RWPE2 (cell line): ENCODE measurements at regions not wholly inside any gene's neighbourhood (a gene's known extent, or its start where the extent isn't known, plus 50 kb on each side); places are given as distances from the start of the nearest gene placed in this dataset.

Experiments
- ATAC-seq: fragments of 200-7000 bp; cut with Tn5 transposase; 3 replicates; pipeline ENCODE4 v1.9.1; 2021; ENCODE audit warnings: low read depth
- DNase-seq: peaks from one replicate; pipeline ENCODE4 v3.0.0-alpha.2; 2020; ENCODE audit warnings: low spot score
- H3K27ac ChIP-seq: fragments of 450-650 bp; 2 replicates; pipeline ENCODE4 v1.5.1; 2017; ENCODE audit warnings: mild to moderate bottlenecking; ENCODE audit not compliant: poor library complexity, severe bottlenecking
- H3K27me3 ChIP-seq: fragments of 250-450 bp; sonication (Bioruptor Pico); 2 replicates; pipeline ENCODE4 v1.5.1; 2021; ENCODE audit warnings: mild to moderate bottlenecking, moderate library complexity; ENCODE audit not compliant: insufficient read depth, poor library complexity, severe bottlenecking
- H3K36me3 ChIP-seq: fragments of 250-450 bp; sonication (Bioruptor Pico); 2 replicates; pipeline ENCODE4 v1.5.1; 2020; ENCODE audit warnings: low read depth, mild to moderate bottlenecking, moderate library complexity
- H3K4me1 ChIP-seq: fragments of 250-450 bp; sonication (Bioruptor Pico); 2 replicates; pipeline ENCODE4 v1.5.1; 2021; ENCODE audit warnings: mild to moderate bottlenecking, moderate library complexity; ENCODE audit not compliant: insufficient read depth, poor library complexity, severe bottlenecking
- H3K4me3 ChIP-seq: fragments of 250-450 bp; sonication (Bioruptor Pico); 2 replicates; pipeline ENCODE4 v1.5.1; 2021; ENCODE audit warnings: mild to moderate bottlenecking, moderate library complexity; ENCODE audit not compliant: severe bottlenecking
- H3K9me3 ChIP-seq: fragments of 250-450 bp; sonication (Bioruptor Pico); 2 replicates; pipeline ENCODE4 v1.5.1; 2021; ENCODE audit warnings: mild to moderate bottlenecking, moderate library complexity; ENCODE audit not compliant: severe bottlenecking
- CTCF ChIP-seq: fragments of 450-650 bp; IDR thresholded peaks from one replicate; pipeline ENCODE4 v1.5.1; 2017; ENCODE audit warnings: mild to moderate bottlenecking, moderate library complexity; ENCODE audit not compliant: poor library complexity, severe bottlenecking

- Histone ChIP-seq H3K4me3 (no peak overlapping the region), H3K27me3 (no peaks in the 10 kb centered on the region), H3K27ac (no peak overlapping the region), H3K9me3 (no peaks in the 10 kb centered on the region), H3K4me1 (no peaks in the 10 kb centered on the region), H3K36me3 (no peaks in the 10 kb centered on the region)
- no peak for TF ChIP-seq CTCF
- ATAC-seq (no peak), DNase-seq (no peak)
These were observed 87.1 kb upstream of the USP9X start for GRCh38 chrX:40998123-40998522.

GRCh38 chrX:41001327-41001726 lies 83.9 kb upstream of the USP9X start:
- H3K27me3 ChIP-seq = no peaks in the 10 kb centered on the region
- no peaks in the 10 kb centered on the region for H3K36me3 ChIP-seq
- H3K4me1 ChIP-seq = no peaks in the 10 kb centered on the region
- DNase-seq = no peak
- no peak overlapping the region for H3K27ac ChIP-seq
- no peak for ATAC-seq
- no peak overlapping the region for H3K4me3 ChIP-seq
- TF ChIP-seq CTCF = no peak
- no peaks in the 10 kb centered on the region for H3K9me3 ChIP-seq

GRCh38 chrX:41002026-41002425 lies 83.2 kb upstream of the USP9X start:
- Histone ChIP-seq H3K27ac (no peak overlapping the region), H3K36me3 (no peaks in the 10 kb centered on the region), H3K9me3 (no peaks in the 10 kb centered on the region), H3K27me3 (no peaks in the 10 kb centered on the region), H3K4me1 (no peaks in the 10 kb centered on the region), H3K4me3 (no peak overlapping the region)
- no peak for TF ChIP-seq CTCF
- ATAC-seq = no peak
- no peak for DNase-seq

GRCh38 chrX:41003506-41004270 lies 81.6 kb upstream of the USP9X start:
- H3K27me3 ChIP-seq = no peaks in the 10 kb centered on the region
- no peaks in the 10 kb centered on the region for H3K4me1 ChIP-seq
- DNase-seq (no peak), ATAC-seq (no peak)
- no peak overlapping the region for H3K27ac ChIP-seq
- no peak overlapping the region for H3K4me3 ChIP-seq
- no peak for TF ChIP-seq CTCF
- H3K36me3 ChIP-seq = no peaks in the 10 kb centered on the region
- no peaks in the 10 kb centered on the region for H3K9me3 ChIP-seq

- Histone ChIP-seq H3K9me3 (no peaks in the 10 kb centered on the region), H3K27ac (no peak overlapping the region), H3K36me3 (no peaks in the 10 kb centered on the region), H3K4me1 (peaks cover 2% of the 10 kb centered on the region), H3K27me3 (no peaks in the 10 kb centered on the region), H3K4me3 (no peak overlapping the region)
- ATAC-seq = no peak
- no peak for TF ChIP-seq CTCF
- no peak for DNase-seq
These were observed 79.7 kb upstream of the USP9X start for GRCh38 chrX:41005445-41005992.
